GM10266 (cell line): ENCODE measurements at regions not wholly inside any gene's neighbourhood (a gene's known extent, or its start where the extent isn't known, plus 50 kb on each side); places are given as distances from the start of the nearest gene placed in this dataset.
"Not testable (repeated sequence)": the region's sequence is repeated elsewhere in the genome, so short reads cannot be mapped to it uniquely, and the experiment has no call there.

Experiments used
- DNase-seq: peaks from one replicate; pipeline ENCODE4 v3.0.0; 2012; ENCODE audit errors: extremely low spot score
- TF ChIP-seq, protein P1 (sequence below): IDR thresholded peaks from 2 replicates; pipeline ENCODE4 v1.5.1; 2012; ENCODE audit warnings: mild to moderate bottlenecking, low read depth; ENCODE audit not compliant: control insufficient read depth, insufficient read depth; ENCODE audit errors: missing control alignments

DNA sequence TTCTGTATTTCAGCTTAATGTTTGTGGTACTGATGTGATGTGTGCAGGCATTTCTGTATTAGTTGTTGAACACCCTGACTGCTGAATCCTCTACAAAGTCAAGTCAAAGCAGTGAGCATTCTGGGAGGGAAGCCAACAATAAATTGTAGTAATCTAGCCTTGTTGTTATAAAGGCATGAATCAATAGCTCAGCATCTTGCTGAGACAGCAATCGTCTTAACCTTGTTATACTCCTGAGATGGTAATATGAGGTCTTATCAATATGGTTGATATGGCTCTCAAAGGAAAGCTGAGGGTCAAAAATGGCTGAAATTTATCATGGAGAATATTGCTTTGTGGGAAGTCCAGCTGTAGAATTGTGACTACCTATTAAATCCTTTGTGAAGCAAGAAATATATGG lies 299.4 kb downstream of the DNAJB9 start:
- DNase-seq, result no peak

DNA sequence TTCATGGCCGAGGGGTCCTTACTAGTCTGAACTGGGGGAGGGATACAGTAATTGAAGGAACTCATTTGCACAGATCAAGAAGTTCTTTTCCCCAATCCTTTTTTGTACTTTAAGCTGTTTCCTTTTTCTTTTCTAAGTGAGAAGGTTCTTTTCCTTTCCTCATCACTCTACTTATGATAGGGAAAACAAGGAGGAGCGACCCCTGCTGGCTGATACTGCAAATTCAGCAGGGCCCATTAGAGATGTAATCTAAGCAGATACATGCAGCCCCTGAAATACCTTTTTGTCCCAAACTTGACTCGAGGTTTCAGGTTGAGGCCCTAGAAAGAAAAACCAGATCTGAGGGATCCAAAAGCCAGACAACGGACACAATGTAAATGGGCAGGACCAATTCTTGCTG lies 305.5 kb downstream of the DNAJB9 start:
- peak; percentile 10 for DNase-seq
- TF ChIP-seq, protein P1, sequence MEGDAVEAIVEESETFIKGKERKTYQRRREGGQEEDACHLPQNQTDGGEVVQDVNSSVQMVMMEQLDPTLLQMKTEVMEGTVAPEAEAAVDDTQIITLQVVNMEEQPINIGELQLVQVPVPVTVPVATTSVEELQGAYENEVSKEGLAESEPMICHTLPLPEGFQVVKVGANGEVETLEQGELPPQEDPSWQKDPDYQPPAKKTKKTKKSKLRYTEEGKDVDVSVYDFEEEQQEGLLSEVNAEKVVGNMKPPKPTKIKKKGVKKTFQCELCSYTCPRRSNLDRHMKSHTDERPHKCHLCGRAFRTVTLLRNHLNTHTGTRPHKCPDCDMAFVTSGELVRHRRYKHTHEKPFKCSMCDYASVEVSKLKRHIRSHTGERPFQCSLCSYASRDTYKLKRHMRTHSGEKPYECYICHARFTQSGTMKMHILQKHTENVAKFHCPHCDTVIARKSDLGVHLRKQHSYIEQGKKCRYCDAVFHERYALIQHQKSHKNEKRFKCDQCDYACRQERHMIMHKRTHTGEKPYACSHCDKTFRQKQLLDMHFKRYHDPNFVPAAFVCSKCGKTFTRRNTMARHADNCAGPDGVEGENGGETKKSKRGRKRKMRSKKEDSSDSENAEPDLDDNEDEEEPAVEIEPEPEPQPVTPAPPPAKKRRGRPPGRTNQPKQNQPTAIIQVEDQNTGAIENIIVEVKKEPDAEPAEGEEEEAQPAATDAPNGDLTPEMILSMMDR, result peak; percentile 29

More for the DNA sequence above, 299.4 kb downstream of the DNAJB9 start:
- TF ChIP-seq, protein P1, result no peak

DNA sequence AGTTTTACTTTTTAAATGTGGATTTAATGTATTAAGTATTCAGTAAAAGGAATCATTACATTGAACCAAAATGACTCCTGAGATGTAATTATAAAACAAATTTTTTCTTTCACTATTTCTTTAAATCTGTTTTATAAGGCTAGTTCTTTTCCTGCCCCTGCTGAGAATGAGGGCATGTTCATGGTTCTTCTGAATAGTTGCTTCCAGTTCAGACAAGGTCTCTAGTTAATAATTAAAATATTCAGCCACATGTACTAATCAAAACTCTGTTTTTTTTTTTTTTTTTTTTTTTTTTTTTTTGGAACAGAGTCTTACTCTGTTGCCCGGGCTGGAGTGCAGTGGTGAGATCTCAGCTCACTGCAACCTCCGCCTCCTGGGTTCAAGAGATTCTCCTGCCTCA lies 321.2 kb downstream of the DNAJB9 start:
- TF ChIP-seq, protein P1, result no peak
- DNase-seq, result no peak

DNA sequence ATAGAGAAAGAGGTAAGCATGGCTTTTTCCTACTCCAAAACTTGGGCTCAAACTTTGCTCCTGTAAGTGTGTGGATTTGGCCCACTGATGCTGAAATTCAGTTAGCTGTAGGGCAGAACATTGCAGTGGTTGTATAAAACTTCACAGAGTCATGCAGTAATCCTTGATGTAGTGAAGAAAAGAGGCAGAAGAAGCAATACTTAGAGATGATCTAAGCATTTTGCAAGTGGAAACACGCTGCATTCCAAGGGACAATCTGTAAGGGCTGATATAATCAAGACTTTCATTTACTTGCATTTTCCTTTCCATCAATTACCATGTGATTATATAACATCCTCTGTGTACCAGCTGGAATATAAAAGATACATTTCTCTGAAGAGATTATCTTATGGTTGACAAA lies 338.8 kb downstream of the DNAJB9 start:
- TF ChIP-seq, protein P1, result no peak
- no peak for DNase-seq

DNA sequence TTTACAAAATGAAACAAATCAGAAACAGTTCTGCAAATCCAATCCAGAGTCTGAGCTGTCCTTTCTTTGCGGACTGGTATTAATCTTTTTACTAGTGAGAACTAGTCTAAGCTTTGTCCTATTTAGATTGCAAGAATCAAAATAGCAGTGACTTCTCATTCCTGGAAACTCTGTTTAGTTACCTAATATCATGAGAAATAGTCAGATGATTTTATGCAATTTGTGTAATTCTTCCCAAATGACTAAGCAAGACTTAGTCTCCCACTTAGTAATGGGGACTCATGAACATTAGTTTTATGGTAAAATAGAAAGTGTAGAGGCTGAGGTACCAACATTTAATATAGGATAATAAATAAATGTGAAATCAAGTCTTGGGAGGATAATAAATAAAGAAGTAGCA lies 341.3 kb downstream of the DNAJB9 start:
- DNase-seq, result no peak
- TF ChIP-seq, protein P1, result no peak

DNA sequence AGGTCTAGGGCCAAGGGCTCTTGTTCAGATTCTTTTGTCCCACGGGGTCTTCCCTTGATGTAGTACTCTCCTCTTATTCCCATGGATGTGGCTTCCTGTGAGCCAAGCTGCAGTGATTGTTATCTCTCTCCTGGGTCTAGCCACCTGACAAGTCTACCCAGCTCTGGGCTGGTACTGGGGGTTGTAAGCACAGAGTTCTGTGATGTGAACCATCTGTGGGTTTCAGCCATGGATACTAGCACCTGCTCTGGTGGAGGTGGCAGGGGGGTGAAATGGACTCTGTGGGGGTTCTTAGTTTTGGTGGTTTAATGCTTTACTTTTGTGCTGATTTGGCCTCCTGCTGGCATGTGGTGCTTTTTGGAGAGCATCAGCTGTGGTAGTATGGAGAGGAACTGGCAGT lies 350.8 kb downstream of the DNAJB9 start:
- TF ChIP-seq, protein P1, result no peak
- no peak for DNase-seq

DNA sequence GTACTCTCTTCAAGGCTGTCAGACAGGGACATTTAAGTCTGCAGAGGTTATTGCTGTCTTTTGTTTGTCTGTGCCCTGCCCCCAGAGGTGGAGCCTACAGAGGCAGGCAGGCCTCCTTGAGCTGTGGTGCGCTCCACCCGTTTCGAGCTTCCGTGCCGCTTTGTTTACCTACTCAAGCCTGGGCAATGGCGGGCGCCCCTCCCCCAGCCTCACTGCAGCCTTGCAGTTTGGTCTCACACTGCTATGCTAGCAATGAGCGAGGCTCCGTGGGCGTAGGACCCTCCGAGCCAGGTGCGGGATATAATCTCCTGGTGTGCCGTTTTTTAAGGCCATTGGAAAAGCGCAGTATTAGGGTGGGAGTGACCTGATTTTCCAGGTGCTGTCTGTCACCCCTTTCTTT lies 373.4 kb downstream of the DNAJB9 start:
- DNase-seq, result not testable (repeated sequence)

DNA sequence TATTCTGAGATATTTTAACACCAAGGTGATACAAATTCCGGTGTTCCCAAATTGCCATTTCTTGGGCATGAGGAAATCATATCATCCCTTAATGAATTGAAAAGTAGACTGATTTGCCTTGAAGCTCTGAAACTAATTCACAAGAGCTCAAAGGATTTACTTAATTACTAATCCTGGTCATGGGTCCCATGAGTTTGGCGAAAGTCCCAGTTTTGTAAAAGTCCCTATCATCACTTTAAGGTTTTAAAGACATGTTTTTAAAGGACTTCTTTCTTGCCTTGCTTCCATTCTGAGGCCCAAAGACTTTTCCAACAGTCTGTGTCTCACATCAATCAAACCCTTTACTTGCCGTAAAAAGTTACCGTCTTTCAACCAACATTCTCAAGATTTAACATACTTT lies 377.9 kb downstream of the DNAJB9 start:
- TF ChIP-seq, protein P1, result no peak
- no peak for DNase-seq
